NCI-H1694 treated with DMSO at 0.1 percent for 48 hours (cell line): ENCODE measurements at regions not wholly inside any gene's neighbourhood (a gene's known extent, or its start where the extent isn't known, plus 50 kb on each side); places are given as distances from the start of the nearest gene placed in this dataset.

Experiments used
- DNase-seq: peaks from one replicate; lab custom pipeline; 2025; lab: John Stamatoyannopoulos, UW

DNA sequence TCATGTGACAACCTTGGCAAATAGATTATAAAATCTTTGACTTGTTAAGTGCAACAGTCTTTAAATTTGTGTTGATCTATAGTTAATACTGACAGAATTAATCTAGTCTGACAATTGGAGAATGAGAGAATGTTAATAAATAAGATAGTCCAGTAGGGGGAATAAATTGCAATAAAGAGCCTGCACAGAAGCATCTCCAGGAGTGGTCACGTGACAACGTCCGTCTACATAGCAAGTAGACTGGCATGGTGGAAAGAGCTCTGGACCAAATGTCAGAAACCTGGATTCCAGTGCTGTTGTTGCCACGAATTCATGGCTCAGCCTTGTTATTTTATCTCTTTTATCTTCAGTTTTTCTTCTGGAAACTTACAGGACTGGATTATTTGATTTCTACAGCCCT is 436.5 kb downstream of the RAB28 start:
- no peak for DNase-seq

- no peak for DNase-seq
Observed at GRCh38 chr4:13036841-13037240, 447.3 kb downstream of the RAB28 start.

GRCh38 chr4:13032936-13033335 is 451.2 kb downstream of the RAB28 start:
- no peak for DNase-seq

DNA sequence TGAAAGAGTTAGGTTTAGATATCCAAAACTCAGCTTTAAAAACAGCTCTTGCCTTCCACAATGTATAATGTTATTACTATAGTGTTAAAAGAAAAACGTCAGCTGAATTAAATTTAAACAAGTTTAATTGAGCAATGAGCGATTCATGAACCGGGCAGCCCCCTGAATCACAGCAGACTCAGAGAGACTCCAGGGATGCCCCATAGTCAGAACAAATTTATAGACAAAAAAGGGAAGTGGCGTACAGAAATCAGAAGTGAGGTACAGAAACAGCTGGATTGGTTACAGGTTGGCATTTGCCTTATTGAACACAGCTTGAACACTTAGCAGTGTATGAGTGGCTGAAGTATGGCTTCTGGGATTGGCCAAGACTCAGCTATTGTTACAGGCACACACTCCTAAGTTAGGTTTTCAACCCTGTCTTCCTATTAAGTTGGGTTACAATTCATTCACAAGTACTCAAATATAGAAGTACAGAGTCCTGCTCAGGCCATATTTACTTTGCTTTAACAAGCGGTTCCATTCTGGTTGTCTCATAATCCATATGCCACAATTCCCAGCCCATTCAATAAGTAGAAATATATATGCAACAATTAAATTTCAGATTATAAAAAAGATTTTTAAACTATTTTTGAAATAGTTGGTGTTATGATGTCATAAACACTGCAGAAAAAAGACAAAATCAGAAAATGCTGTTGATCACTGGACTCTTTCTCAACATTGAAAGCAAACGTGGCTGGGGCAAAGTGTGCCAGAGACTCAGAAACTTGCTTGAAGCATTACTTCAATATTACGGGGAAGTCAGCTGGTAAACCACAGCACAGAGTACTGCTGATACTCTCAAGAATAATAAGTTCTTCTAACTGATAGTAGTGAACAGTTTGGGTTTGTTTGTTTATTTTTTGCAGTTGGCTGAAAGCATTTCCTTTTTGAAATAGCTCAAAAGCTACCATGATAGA is 459.7 kb downstream of the RAB28 start:
- no peak for DNase-seq

DNA sequence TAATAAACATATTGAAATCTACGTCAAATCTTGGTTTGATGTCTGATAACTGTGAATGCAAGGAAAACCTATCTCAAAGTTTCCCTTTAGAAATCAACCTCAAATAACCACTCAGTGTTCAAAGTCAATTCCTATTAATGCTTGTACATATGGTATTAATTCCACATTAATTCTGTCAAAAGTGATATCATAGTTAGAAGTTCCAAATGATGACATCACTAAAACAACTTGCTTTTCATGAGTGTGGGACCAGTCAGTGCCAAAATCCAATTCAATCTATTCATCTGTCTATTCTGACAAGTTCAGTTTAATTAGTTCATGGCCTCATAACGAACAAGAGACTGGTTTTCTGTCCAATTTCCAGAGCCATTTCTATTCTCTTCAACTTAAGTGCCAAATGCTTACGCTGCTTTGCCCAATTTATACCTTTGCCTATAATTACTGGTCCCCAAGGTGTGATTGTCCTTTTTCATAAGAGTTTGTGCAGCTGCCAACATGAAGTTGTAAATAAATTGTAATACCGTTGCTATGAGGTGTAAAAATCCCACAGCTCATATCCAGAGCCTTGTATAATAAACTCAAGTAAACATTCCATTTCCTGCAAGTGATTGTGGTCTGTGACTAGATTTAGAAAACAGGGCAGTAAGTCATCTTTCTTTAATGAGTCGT is 476.2 kb downstream of the RAB28 start:
- no peak for DNase-seq

- no peak for DNase-seq
Observed at GRCh38 chr4:12993923-12994322, 490.2 kb downstream of the RAB28 start.

DNA sequence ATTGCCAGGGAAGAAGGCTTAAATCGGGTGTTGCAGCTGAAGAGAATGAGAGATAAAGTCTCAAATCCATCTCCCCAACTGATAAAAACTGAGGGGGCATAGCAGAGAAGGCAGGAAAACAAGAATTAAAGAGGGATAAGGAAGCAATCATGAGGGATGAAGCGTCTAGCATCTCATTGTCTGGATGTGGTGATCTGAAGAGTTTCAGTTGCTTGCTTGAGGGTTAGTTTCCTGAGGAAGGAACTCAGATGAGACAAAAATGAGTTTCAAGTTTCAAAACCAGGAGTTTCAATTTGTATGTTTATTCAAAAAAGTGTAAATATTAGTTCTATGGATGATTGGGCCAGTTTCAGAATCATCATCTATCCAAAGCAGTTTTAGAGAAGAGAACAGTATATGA is 496.9 kb downstream of the RAB28 start:
- DNase-seq: no peak

GRCh38 chr4:12979797-12980196 is 504.3 kb downstream of the RAB28 start:
- DNase-seq: no peak

DNA sequence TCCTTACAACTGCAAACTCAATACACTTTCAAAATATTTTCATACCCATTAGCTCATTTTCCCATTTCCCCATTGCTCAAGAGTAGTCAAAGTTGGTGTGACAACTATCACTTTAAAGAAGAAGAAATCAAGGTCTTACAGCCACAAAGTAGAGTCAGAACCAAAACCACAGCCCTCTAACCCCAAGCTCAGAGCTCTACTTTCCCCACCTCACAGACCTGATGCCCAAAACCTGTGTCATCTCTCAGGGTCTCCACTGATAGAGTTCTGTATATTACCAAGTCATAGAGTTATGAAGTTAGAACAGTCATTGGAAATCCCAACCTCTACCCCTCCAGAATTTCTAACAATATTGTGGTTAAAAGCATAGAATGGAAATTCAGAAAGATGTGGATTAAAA is 505.8 kb downstream of the RAB28 start:
- DNase-seq: no peak

GRCh38 chr4:12975511-12975910 is 508.6 kb downstream of the RAB28 start:
- no peak for DNase-seq

DNA sequence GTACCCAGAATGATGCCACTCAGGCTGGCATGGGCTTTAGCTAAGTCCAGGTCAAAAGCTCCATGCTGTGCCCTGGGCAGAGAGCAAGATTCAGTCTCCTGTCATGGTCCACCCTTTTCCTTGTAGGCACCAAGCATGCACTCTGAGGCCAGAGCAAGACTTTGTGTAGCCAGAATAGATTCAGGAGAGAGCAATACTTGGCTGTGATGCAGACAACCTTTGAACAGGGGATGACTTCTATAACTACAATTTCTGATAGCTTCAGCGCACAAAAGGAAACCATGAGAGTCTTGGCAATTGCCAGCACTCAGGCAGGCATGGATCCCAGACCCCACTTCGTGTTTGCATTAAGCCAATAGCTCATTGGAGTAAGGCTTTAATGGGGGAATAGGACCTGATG is 510.6 kb downstream of the RAB28 start:
- DNase-seq: no peak

GRCh38 chr4:12968345-12968744 is 515.8 kb downstream of the RAB28 start:
- no peak for DNase-seq

GRCh38 chr4:12966726-12967125 is 517.4 kb downstream of the RAB28 start:
- DNase-seq: no peak

DNA sequence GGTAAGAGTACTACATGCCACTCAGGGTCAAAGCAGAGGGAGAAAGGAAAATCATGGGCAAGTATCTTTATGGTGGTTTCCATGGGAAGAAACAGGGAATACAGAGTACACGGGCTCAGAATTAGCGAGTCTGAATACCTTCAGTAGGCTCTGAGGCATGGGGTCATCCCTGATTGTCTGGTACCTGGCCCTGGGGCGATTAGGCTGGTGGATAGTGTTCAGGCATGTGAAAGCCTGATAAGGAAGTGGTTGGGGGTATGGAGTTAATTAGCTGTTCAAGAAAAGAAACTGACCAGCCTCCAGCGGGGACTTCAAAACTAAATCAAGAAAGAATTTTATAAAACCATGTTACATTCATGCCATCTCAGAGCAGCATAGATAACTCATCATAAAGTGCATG is 518.8 kb downstream of the RAB28 start:
- no peak for DNase-seq

DNA sequence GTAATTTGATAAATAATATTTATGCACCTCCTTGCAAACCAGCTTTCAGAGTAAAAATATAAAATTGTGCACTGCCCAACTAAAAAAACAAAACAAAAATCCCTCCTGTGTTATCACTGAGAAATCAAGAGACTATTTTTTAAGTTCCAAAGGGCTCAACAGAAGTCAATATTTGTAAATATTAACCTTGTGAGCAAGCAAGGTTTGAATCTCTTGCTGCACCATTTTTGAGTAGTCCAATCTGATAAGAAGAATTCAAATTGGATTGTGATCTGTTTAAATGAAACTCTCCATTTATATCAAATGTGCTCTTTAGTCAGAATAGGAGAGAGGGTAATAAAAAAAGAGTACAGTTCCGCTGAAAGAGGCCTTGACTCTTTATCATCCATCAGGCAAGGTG is 520.2 kb downstream of the RAB28 start:
- DNase-seq: no peak

GRCh38 chr4:12963291-12963690 is 520.8 kb downstream of the RAB28 start:
- DNase-seq: no peak

DNA sequence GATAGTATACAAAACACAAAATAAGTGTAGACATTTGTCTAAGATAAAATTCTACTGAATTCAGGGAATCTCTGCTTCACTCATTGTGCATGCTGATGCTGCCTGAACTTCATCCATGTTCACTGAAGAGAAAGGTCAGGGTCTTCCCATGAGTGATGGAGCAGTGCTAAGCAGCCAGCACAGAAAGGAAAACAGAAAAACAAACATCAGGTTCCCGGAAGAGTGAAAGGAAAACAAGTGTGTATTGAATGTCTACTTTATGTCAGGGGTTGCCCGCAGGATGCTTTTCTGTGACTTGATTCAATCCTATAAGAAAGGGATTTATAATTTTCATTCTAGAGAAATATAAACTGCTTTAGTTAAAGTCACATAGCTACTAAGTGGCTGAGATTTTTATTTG is 522.4 kb downstream of the RAB28 start:
- no peak for DNase-seq

DNA sequence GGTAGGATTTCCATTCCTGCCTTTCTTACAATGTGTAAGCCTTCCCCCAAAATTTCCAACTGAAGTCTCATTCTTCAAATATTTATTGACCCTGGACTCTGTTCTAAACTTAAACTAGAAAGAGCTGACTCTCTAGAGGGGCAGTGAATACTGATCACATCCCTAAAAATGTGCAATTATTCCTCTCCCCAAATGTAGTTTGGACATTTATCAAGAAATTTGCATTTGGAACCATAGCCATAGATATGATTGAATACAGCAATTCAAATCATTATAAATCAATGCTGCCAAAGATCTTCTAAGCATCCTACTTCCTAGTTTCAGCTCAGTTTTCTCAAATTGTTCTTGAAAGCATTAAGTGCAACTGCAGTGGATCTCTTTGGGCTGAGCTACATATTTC is 525.7 kb downstream of the RAB28 start:
- DNase-seq: no peak

DNA sequence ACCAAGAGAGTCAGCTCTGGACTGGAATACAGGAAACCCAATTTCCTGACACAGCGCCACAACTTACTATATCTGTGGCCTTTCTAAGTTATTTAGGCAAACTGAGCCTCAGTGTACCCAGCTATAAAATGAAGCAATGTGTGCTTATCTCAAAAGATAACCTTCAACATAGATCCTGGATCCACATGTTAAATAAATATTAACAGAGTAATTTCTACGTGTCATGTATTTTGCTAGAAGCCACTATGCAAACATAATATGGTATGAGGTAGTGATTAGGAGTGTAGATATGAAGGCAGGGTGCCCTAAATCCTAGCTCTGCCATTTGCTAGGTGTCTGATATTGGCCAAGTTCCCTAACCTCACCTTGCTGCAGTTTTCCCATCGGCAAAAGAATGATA is 527.0 kb downstream of the RAB28 start:
- no peak for DNase-seq

DNA sequence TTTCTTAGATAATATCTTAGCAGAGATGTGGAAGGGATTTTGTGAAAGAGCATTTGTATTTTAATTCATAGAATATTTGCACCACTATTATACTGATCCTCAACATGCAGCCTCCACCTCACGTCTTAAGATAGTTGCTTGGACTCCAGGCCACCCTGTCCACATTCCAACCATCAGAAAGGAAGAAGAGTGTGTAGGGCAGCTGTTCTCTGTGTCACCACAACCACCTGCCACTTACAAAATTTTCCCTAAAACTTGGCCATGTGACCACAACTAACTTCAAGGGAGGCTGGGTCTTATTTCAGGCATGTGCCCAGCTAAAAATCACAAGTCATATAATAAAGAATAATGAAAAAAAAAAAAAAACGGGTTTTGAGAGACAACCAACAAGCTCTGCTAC is 528.1 kb downstream of the RAB28 start:
- no peak for DNase-seq

- DNase-seq: no peak
Observed at GRCh38 chr4:12949719-12950490, 534.2 kb downstream of the RAB28 start.

- DNase-seq: no peak
Observed at GRCh38 chr4:12943069-12943468, 541.1 kb downstream of the RAB28 start.

DNA sequence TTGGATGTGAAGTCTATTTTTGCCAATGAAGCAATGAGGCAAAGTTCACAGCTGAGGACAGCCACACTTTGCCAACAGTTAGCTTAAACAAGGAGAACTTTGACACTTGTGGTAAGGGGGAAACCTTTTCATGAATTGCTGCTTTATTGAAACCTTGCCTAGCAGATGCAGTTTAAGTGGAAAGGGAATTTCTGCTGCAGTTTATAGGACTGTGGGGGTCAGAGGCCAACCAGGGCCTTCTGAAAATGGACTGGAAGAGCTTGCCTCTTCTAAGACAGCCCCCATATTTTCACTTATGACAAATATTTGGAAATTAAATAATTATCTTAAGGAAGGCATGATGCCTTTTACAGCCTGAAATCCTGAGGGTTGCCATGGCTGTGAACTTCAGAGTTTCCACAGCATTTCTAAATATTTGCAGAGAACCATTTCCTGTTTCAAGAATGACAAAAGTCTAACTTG is 550.3 kb downstream of the RAB28 start:
- no peak for DNase-seq
